ENCODE measurements at regions not wholly inside any gene's neighbourhood (a gene's known extent, or its start where the extent isn't known, plus 50 kb on each side); places are given as distances from the start of the nearest gene placed in this dataset.

- POLR2A ChIA-PET, result no interaction called here
- H3K4me3 ChIP-seq (ENCODE audit: low read depth, low read length, poor library complexity, severe bottlenecking), result no peak overlapping the region
- CTCF ChIA-PET (ENCODE audit: unreplicated experiment), result no interaction called here
- H3K27ac ChIP-seq (ENCODE audit: low read depth, low read length, poor library complexity, severe bottlenecking), result no peak overlapping the region
- H3K79me2 ChIP-seq (ENCODE audit: insufficient read depth, low read depth, low read length), result no peaks in the 10 kb centered on the region
- no peak overlapping the region for H3K4me2 ChIP-seq (ENCODE audit: low read length)
- H4K20me1 ChIP-seq (ENCODE audit: insufficient read depth, low read length), result no peaks in the 10 kb centered on the region
- no peaks in the 10 kb centered on the region for H3K36me3 ChIP-seq (ENCODE audit: insufficient read depth, low read length)
- H3K4me1 ChIP-seq (ENCODE audit: insufficient read depth, low read length, poor library complexity, severe bottlenecking), result no peaks in the 10 kb centered on the region
- H3K9me2 ChIP-seq (ENCODE audit: insufficient read depth, low read length), result no peaks in the 10 kb centered on the region
- DNase-seq (ENCODE audit: low spot score), result no peak
- TF ChIP-seq CTCF (conservative IDR thresholded peaks at IDR 0.05; ENCODE audit: low read length) (no peak), EZH2phosphoT487 (IDR thresholded peaks at IDR 0.05; ENCODE audit: borderline replicate concordance, low read depth, low read length) (no peak)
- H2AFZ ChIP-seq (ENCODE audit: low read length), result no peak overlapping the region
- intact Hi-C loops (cut with micrococcal nuclease; ENCODE audit: unreplicated experiment), result no loop called here
- no TSS peak for BruUV-seq (replicated peaks)
- H3K9me3 ChIP-seq (ENCODE audit: low read length), result no peaks in the 10 kb centered on the region
These were observed 233.1 kb upstream of the PFKP start for GRCh38 chr10:2834214-2834613.

GRCh38 chr10:2831509-2831908, 235.8 kb upstream of the PFKP start:
- H3K27ac ChIP-seq (ENCODE audit: low read depth, low read length, poor library complexity, severe bottlenecking), result no peak overlapping the region
- H3K4me1 ChIP-seq (ENCODE audit: insufficient read depth, low read length, poor library complexity, severe bottlenecking), result no peaks in the 10 kb centered on the region
- intact Hi-C loops (cut with micrococcal nuclease; ENCODE audit: unreplicated experiment), result no loop called here
- H3K9me2 ChIP-seq (ENCODE audit: insufficient read depth, low read length), result no peaks in the 10 kb centered on the region
- no peak for DNase-seq (ENCODE audit: low spot score)
- H3K4me3 ChIP-seq (ENCODE audit: low read depth, low read length, poor library complexity, severe bottlenecking), result no peak overlapping the region
- no TSS peak for BruUV-seq (replicated peaks)
- no peaks in the 10 kb centered on the region for H3K9me3 ChIP-seq (ENCODE audit: low read length)
- ChIA-PET CTCF (ENCODE audit: unreplicated experiment) (no interaction called here), POLR2A (interaction anchor here (1.5 kb wide), 1 partner anchor 8 kb away, joined by 3 read pairs; no protein-coding TSS in a partner anchor)
- no peak for TF ChIP-seq CTCF (conservative IDR thresholded peaks at IDR 0.05; ENCODE audit: low read length)
- no peak for TF ChIP-seq EZH2phosphoT487 (IDR thresholded peaks at IDR 0.05; ENCODE audit: borderline replicate concordance, low read depth, low read length)
- H4K20me1 ChIP-seq (ENCODE audit: insufficient read depth, low read length), result no peaks in the 10 kb centered on the region
- no peaks in the 10 kb centered on the region for H3K36me3 ChIP-seq (ENCODE audit: insufficient read depth, low read length)
- no peak overlapping the region for H3K4me2 ChIP-seq (ENCODE audit: low read length)
- H2AFZ ChIP-seq (ENCODE audit: low read length), result no peak overlapping the region
- H3K79me2 ChIP-seq (ENCODE audit: insufficient read depth, low read depth, low read length), result no peaks in the 10 kb centered on the region

- H3K79me2 ChIP-seq (ENCODE audit: insufficient read depth, low read depth, low read length), result no peaks in the 10 kb centered on the region
- no peak overlapping the region for H3K4me2 ChIP-seq (ENCODE audit: low read length)
- ChIA-PET POLR2A (interaction anchor here (1.4 kb wide), 1 partner anchor 9 kb away, joined by 3 read pairs; no protein-coding TSS in a partner anchor), CTCF (ENCODE audit: unreplicated experiment) (no interaction called here)
- H3K36me3 ChIP-seq (ENCODE audit: insufficient read depth, low read length), result no peaks in the 10 kb centered on the region
- H3K27ac ChIP-seq (ENCODE audit: low read depth, low read length, poor library complexity, severe bottlenecking), result no peak overlapping the region
- H3K9me2 ChIP-seq (ENCODE audit: insufficient read depth, low read length), result no peaks in the 10 kb centered on the region
- intact Hi-C loops (cut with micrococcal nuclease; ENCODE audit: unreplicated experiment), result no loop called here
- no peak for DNase-seq (ENCODE audit: low spot score)
- H2AFZ ChIP-seq (ENCODE audit: low read length), result no peak overlapping the region
- H4K20me1 ChIP-seq (ENCODE audit: insufficient read depth, low read length), result no peaks in the 10 kb centered on the region
- TF ChIP-seq EZH2phosphoT487 (IDR thresholded peaks at IDR 0.05; ENCODE audit: borderline replicate concordance, low read depth, low read length) (no peak), CTCF (conservative IDR thresholded peaks at IDR 0.05; ENCODE audit: low read length) (no peak)
- no peak overlapping the region for H3K4me3 ChIP-seq (ENCODE audit: low read depth, low read length, poor library complexity, severe bottlenecking)
- BruUV-seq (replicated peaks), result no TSS peak
- H3K4me1 ChIP-seq (ENCODE audit: insufficient read depth, low read length, poor library complexity, severe bottlenecking), result no peaks in the 10 kb centered on the region
- H3K9me3 ChIP-seq (ENCODE audit: low read length), result no peaks in the 10 kb centered on the region
These were observed 238.6 kb upstream of the PFKP start for GRCh38 chr10:2828741-2829140.
